Esophagus squamous epithelium (tissue), 4 donors: ENCODE measurements at regions not wholly inside any gene's neighbourhood (a gene's known extent, or its start where the extent isn't known, plus 50 kb on each side); places are given as distances from the start of the nearest gene placed in this dataset.

ENCODE experiments used
- CTCF ChIP-seq, 6 experiments: fragments of 450-650 bp in 4 of 6; fragments of 200-600 bp in 2 of 6; sonication (generic) in 2 of 6; IDR thresholded peaks; one replicate each; pipeline ENCODE4 v1.5.1; 2016 to 2019; ENCODE audit warnings: antibody characterized with exemption in 6 of 6, mild to moderate bottlenecking in 4 of 6, moderate library complexity in 4 of 6
- POLR2A ChIP-seq, 4 donors: fragments of 450-650 bp; IDR thresholded peaks; one replicate each; pipeline ENCODE4 v1.6.1; 2017; ENCODE audit warnings: antibody characterized with exemption in 4 of 4, mild to moderate bottlenecking in 4 of 4, moderate library complexity in 3 of 4

GRCh38 chr6:84441456-84441855, 214.0 kb upstream of the CEP162 start:
- TF ChIP-seq CTCF (IDR thresholded peaks at IDR 0.05) (no peak), POLR2A (IDR thresholded peaks at IDR 0.05) (no peak)
